Head of caudate nucleus (tissue), 42 donors: ENCODE measurements at regions not wholly inside any gene's neighbourhood (a gene's known extent, or its start where the extent isn't known, plus 50 kb on each side); places are given as distances from the start of the nearest gene placed in this dataset.
A peak's percentile ranks its signal among the peaks of the same experiment; 100 is the strongest.

ENCODE experiments used
- DNase-seq, 42 donors: peaks; one replicate each; pipeline versions ENCODE4 v3.0.0 to v3.0.0-alpha.2; 2020 to 2021; ENCODE audit warnings: mixed read lengths in 7 of 42
- intact Hi-C: fragments of 100-400 bp; cut with DNase I; formaldehyde crosslinking; loops from one replicate; pipeline ENCODE4 v1.15.0; 2022

DNA sequence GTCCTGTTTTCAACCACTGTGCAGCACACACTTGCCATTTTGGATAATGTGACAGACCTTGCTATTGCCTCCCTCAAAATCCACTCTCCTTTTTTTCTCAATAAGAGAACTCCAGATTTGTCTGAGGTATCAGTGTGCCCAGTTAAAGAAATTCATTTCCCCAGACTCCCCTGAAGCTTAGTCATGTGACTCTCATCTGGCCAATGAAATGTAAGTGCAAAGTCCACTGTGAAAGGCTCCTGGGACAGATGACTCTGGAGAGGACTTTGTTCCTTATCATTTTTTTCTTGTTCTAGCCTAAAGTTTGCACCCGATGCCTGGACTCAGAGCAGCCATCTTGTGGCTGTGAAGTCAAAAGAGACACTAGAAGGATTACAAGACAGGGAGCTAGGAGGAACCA, 268.6 kb upstream of the LRTM1 start:
- DNase-seq: no peak
- intact Hi-C loops: no loop called here

DNA sequence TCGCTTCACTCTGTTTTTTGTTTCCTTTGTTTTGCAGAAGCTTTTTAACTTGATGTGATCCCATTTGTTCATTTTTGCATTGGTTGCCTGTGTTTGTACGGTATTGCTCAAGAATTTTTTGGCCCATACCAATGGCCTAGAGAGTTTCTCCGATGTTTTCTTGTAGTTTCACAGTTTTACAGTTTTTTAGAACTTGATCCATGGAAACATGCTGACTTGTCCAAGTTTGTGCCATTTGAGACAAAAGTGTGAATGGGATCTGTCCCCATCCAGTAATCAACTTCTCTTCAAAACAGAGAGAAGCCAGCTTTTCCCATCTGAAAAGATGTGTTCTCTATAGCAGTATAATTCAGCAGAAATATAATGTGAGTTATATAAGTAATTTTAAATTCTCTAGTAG, 266.5 kb upstream of the LRTM1 start:
- intact Hi-C loops: no loop called here

DNA sequence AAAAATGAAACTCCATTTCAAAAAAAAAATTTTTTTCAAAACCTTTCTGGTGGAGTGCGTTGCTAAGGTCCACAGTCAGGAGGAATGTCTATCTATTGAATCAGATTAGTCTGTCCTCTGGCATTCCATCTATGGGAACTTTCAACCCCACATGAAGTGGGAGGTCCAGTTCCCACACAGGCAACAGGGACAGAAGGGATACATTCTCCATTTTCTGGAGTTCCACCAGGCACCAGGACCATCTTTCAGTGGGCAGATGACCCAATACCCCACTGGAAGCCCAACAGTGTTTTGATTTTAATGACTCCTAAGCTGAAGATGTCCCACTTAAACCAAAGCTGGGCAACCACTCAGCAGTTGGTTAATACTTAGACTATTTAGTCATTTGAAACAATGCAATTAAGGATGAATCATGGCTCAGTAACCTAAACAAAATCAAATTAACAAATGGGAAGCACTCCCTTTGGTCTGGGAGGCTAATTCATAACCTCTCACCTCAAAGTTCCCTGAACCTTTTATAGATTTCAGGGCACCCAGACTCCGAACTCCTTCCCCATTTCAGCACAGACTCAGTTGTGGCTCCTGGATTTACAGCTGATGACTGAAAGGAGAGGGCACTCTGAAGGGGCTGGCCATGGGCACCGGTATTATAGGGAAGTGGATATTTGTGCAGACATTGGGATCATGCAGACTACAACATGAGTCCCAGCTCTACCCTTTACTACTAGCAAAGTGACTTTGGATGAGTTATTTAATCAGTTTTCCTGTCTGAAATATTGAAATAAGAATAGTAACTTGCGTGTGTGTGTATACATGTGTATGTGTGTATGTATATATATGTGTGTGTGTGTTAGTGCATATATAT, 264.3 kb upstream of the LRTM1 start:
- no peak for DNase-seq
- intact Hi-C loops: no loop called here

More for the DNA sequence above, 266.5 kb upstream of the LRTM1 start:
- DNase-seq: no peak

DNA sequence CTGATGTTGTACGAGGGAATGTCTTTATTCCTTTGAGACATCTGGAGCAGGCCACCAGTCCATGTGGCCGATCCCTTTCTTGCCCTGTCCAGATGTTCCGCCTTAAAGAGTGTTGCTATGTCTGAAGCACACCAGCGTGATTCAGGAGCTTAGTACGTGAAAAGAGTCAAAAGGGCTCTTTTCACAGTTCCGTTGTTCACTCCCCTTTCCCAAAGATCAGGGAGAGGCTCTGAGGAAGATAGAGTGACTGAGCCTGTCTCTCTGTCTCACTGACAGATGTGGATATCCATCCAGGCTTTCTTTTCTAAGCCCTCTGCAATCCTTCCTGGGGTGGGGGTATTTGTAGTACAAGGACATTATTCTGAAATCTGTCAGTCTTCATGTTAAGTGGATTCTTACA, 262.5 kb upstream of the LRTM1 start:
- no peak for DNase-seq
- intact Hi-C loops: no loop called here

DNA sequence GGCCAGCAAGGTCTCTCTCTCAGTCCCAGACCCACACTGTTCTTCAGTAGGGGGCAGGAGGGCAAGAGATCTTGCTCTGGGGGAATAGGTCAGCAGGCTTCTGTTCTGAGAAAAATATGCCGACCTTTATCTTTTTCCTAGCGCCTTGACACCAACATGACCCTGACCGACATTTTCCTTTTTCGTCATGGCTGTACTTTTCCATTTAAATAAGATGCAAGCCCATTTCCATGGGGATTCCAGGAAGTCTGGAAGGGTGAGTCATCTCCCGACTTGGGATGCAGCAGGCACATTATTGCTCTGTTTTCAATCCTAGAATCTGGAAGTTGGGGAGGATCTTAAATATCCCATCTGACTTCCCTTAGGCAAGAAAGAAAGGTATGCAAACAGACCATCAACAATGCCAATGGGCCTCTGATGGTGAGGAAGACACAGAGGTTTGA, 261.5 kb upstream of the LRTM1 start:
- no peak for DNase-seq

DNA sequence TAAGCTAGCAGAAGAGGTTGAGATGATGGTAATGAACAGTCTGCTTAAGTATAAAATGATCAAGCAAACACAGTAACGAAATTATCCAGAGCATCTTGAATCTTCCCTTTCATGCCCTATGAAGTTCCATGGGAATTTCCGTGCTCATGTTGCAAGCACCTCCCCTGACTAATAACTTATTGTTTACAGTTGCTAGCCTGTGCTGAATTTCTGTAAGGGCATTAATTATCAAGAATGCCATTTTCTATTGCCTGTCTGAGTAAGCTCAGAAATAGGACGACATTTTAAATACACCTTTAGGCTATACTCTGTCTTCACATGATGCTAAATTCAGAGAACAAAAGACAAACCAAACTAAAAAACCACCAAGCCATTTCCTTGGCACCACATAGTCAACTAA, 257.5 kb upstream of the LRTM1 start:
- DNase-seq: no peak
- intact Hi-C loops: no loop called here

More for the DNA sequence above, 261.5 kb upstream of the LRTM1 start:
- intact Hi-C loops: no loop called here

DNA sequence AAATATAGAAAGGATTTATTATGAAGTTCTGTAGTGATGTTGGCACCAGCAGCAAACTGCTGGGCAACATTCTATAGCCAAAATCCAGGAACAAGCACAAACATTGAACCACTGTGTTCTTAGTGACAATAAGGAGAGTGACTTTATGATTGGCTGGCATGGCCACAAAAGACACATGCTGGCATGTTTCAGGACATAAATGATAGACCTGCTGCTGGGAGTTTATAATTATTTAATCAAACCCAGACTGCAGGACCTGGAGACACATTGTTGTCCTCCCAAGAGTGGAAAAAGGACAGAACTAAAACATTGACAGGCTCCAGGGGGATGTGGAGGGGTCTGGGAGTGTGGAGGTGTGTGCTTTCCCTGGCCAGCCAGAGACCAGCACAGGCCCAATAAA, 255.3 kb upstream of the LRTM1 start:
- intact Hi-C loops: no loop called here
- DNase-seq: no peak

DNA sequence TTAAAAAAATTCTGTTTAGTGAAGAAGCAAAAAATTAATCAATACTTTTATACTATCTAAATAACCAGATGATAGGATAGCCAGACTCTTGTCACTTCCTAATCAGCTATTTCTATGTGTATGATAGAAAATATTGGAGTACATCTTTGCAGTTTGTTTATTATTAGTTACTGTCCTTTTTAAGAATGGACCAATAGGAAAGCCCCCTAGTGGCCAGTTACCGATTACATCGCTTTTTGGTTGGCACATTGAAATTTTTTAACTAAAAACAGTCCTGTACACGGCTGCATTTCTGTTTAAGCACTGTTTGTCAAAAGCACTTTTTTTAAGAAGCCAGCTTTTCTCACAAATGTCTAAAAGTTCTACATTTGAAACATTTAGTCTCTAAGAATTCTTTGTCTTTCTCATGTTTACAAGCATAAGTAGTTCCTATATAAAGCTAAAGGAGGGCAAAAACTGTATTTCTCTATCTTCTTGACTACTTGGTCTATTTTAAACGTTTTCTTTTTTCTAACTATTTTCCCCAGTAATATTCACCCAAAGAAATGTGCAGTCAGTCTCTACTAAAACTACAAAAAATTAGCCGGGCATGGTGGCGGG, 253.2 kb upstream of the LRTM1 start:
- DNase-seq: peak in 24 of 42 donors; percentile 8 to 81 (median 26)
- intact Hi-C loops: no loop called here

DNA sequence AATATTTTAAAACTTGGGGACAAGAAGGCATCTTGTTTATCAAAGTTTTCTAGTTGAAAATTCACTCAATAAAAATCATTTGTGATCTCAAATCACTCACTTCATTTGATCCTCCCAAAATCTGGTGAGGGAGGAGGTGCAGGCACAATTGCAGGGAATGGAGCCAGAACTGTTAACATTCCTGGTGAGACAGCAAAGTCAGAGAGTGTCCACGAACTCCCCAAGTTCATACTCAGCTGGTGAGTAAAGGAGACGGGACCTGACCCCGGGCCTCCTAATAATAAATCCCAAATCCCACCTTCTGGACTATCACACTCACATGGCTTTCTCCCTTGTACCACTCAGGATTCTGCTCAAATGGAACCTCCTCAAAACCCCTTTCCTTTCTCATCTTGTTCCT, 252.3 kb upstream of the LRTM1 start:
- no peak for DNase-seq
- intact Hi-C loops: no loop called here

DNA sequence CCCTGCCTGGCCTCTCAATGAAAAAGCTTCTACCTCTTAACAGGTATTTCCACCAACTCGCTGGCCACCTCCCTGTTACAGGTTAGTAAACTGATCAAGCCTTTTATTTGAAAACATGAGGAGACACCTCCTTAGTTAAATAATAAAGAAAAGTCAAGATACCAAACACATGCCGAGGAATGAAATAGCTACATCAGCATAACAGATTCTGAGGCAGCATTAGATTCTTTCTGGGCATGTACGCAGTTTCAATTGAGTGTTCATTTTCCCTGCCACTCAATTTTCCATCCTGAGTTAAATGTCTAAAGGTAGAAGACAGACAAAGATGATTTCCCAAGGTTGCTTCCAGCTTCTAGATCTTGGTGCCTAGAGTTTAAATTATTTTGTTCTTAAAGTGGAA, 250.5 kb upstream of the LRTM1 start:
- intact Hi-C loops: no loop called here
- no peak for DNase-seq

DNA sequence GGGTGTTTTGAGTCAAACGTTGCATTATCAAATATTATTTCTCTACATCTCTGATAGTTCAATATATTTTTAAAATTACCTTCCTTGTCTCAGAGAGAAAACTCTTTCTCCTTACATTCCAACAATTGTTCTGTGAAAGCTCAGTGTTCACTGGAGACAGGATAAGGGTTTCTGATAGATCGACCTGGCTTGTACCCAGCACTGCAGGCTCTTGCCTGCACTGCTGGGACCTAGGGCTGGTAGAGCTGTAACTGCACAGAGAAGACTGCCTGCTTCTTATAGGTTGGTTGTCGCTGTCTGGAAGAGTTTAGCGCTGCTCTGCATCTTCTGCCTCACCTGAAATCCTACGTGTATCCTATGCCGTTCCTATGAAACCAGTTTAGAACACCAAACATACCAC, 249.9 kb upstream of the LRTM1 start:
- intact Hi-C loops: no loop called here
- no peak for DNase-seq

DNA sequence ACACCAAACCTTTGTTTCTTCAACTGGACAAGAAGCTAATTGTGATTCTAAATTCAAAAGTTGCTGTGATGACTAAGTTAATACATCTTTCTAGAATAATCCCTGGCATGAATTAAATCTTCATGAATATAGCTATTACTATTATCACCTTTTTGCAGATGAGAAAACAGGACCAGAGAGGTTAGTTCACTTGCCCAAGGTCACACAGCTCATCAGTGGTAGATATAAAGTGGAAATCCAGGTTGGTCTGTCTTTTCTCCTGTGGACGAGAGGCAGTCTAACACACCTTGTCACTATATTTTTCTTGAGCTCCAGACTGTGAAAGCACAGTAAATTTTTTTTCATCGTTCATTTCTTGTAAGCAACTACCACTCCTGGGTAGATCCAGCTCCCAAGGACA, 247.6 kb upstream of the LRTM1 start:
- no peak for DNase-seq
- intact Hi-C loops: no loop called here

DNA sequence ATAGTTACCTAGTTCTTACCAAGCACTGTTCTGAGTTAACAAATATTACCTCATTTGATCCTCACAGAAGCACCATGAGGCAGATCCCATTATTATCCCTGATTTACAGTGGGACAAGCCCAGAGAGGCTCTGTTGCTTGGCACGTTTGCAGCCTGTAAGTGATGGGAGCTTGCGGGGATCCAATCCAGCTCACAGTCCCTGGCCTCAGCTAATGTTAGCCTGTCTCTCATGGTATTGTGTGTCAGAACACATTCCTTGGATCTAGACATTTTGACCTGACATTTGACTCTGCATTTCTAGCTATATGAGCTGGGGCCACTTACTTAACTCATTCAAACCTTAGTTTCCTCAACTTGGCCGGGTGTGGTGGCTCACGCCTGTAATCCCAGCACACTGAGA, 246.9 kb upstream of the LRTM1 start:
- intact Hi-C loops: no loop called here
- DNase-seq: no peak

DNA sequence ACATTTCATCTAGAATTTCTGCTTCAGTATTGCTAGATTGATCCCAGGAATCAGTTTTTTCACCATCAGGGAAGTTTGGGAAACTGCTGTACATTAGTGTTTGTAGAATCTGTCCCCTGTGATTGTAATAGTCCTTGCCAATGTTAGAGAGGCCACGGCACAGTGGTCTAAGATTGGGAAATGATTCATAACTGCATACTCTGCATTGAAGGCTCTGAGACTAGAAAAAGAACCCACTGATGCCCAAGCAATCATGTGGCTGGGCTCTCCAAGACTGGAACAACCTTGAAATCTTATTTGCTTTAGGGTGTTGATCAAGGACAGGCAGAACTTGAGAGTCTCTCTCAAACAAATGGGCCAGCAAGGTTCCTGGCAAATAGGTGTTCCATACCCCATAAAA, 245.6 kb upstream of the LRTM1 start:
- intact Hi-C loops: no loop called here
- no peak for DNase-seq

DNA sequence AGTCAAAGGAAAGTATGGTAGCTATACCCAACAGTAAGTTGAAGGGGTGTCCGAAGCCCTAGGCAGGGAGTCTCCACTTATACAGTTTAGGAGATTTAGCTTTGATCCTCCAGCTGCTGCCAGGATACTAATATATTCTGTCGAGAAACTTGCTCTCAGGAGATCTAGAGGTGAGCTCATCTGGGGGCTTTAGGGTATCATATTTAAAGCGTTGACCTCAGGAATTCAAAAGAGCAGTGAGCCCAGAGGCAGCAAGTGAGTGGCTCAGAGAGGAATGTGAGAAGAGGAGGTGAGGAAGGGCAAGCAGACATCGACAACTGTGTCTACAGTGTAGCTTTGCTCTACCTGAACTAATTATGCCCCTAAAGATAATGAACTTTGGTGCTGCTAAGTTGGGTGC, 245.1 kb upstream of the LRTM1 start:
- DNase-seq: no peak
- intact Hi-C loops: no loop called here

DNA sequence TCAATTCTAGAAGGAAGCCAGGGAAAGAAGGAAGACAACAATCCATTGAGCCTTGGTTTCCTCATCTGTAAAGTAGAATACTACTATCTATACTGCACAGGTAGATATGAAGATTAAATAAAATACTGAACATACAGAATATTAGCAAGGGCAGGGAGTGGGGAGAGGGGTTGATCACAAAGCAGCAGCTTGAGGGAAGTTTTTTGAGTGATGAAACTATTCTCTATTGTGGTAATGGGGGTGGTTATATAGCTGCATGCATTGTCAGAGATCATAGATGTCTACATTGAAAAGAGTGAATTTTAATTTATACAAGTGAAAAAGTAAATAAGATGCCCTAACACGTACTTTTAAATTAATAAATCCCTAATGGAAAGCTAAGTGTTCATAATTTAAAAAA, 242.6 kb upstream of the LRTM1 start:
- intact Hi-C loops: no loop called here
- DNase-seq: no peak

DNA sequence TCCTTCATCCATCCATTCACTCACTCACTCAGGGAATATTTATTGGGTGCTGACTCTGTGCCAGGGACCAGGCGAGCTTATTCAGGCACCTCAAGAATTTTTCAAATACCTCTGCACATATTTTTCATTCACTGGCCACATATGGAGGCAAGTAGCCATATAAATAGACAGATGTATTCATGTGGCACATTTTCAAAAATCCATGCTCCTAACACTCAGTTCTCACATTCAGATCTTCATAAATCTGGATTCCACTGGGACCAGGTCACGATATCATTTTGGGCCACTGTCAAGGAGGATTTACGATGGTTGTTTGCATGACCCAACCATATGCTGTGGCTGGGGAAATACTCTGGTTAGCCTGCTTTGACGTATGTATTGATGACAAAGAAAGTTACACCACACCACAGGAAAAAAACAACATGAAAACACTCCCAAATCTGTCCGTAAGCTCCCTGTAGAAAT, 241.8 kb upstream of the LRTM1 start:
- DNase-seq: no peak
- intact Hi-C loops: loop anchor here (10.0 kb wide), 1 partner anchor 315 kb away; no protein-coding TSS in a partner anchor

DNA sequence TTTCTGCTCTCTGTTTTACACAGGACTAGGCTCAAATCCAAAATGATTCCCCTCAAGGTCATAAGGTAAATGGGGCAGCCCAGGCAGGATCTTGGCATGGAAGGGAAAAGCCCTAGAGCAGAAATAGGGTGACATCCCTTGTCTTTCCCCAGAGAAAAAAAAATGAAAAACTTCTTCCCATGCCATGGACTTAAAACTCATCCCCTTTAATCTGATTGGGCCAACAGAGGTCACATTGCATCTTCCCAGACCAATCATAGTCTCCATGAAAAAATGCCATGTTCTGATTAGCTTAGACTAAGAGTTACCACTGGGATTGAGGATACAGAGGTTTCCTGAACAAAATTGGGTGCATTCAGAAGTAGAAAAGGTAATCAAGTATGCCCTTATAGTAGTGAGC, 241.3 kb upstream of the LRTM1 start:
- intact Hi-C loops: loop anchor here (10.0 kb wide), 1 partner anchor 314 kb away; no protein-coding TSS in a partner anchor
- no peak for DNase-seq

DNA sequence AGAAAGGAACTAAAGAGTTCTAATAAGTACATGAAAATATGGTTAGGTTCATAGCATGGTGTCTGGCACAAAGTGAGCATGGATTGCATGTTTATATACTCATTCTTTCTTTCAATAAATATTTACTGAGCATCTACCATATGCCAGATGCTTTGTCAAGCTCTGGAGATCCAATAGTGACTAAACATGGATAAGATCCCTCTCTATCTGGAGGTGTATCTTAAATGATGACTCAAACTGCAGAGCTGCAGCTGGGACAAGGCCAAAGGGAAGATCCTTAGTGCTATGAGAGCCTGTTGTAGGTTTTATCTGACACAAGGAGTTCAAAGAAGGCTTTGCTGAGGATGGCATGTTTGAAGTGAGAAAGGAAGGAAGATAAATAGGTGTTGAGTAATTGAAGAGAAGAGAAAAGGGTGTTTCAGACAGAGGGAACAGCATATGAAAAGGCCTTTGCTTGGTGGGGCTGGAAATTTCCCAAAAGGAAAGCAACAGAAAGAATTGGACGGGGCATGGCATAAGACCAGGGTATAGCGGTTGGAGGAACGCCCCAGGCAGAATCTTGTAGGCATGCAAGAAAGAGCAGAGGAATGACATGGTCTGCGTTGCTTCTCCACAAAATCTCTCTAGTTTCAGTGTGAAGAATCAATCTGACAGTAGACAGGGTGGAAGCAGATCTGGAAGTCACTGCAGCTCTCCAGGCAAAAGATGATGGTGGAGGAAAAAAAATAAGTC, 239.9 kb upstream of the LRTM1 start:
- DNase-seq: no peak
- intact Hi-C loops: loop anchor here (10.0 kb wide), 1 partner anchor 313 kb away; no protein-coding TSS in a partner anchor
